ENCODE measurements at regions not wholly inside any gene's neighbourhood (a gene's known extent, or its start where the extent isn't known, plus 50 kb on each side); places are given as distances from the start of the nearest gene placed in this dataset.
A peak's percentile ranks its signal among the peaks of the same experiment; 100 is the strongest.

DNA sequence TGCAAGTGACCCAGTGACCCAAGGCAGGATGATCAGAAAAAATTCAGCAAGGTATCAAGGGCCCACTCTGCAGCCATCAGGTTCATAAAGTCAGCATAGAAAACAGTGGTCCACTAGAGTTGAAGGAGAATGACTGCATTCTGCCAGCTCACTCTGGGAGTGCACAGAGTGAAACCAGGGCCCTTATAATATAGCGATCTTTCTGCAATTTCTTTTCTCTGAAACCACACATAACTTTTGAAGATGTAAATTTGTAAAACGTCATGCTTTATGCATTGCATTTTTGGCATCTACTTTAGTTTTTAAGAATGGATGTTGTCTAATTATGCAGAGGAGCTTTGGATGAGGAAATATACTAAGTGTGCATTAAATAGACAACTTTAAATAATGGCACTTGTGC lies 225.0 kb upstream of the SMIM21 start:
- no peak for TF ChIP-seq POLR2A (IDR thresholded peaks at IDR 0.05)
- TF ChIP-seq, protein P1, sequence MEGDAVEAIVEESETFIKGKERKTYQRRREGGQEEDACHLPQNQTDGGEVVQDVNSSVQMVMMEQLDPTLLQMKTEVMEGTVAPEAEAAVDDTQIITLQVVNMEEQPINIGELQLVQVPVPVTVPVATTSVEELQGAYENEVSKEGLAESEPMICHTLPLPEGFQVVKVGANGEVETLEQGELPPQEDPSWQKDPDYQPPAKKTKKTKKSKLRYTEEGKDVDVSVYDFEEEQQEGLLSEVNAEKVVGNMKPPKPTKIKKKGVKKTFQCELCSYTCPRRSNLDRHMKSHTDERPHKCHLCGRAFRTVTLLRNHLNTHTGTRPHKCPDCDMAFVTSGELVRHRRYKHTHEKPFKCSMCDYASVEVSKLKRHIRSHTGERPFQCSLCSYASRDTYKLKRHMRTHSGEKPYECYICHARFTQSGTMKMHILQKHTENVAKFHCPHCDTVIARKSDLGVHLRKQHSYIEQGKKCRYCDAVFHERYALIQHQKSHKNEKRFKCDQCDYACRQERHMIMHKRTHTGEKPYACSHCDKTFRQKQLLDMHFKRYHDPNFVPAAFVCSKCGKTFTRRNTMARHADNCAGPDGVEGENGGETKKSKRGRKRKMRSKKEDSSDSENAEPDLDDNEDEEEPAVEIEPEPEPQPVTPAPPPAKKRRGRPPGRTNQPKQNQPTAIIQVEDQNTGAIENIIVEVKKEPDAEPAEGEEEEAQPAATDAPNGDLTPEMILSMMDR (IDR thresholded peaks at IDR 0.05), result no peak
- no peaks in the 10 kb centered on the region for H3K36me3 ChIP-seq
- DNase-seq, result no peak
- H3K9me3 ChIP-seq, result no peaks in the 10 kb centered on the region
- no peaks in the 10 kb centered on the region for H3K4me1 ChIP-seq
- H3K27me3 ChIP-seq, result no peaks in the 10 kb centered on the region
- no peak overlapping the region for H3K4me3 ChIP-seq
- no peak overlapping the region for H3K27ac ChIP-seq

GRCh38 chr18:75644871-75645270 lies 217.4 kb upstream of the SMIM21 start:
- TF ChIP-seq POLR2A (IDR thresholded peaks at IDR 0.05), result no peak
- TF ChIP-seq, protein P1 (IDR thresholded peaks at IDR 0.05), result no peak
- no peak overlapping the region for H3K27ac ChIP-seq
- no peaks in the 10 kb centered on the region for H3K27me3 ChIP-seq
- H3K4me1 ChIP-seq, result no peaks in the 10 kb centered on the region
- H3K4me3 ChIP-seq, result no peak overlapping the region
- no peak for DNase-seq
- H3K9me3 ChIP-seq, result no peaks in the 10 kb centered on the region
- no peaks in the 10 kb centered on the region for H3K36me3 ChIP-seq

DNA sequence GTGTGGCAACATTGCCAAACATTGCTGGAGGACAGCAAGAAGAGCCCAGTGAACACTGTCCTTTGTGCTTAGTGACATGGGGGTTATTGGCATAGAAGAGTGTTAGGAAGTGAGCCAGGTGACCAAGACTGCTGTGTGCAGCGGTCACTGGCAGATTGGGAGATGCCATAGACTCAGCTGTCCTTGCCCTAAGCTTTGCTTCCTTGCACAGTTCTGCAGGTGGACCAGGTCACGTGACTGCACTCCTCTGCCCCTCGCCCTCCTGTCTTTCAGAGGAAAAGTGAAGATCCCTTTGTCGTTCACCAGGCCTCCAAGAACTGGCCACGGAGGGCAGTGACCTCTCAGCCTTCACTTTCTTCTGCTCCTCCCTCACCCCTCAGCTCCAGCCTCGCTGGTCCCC lies 215.6 kb upstream of the SMIM21 start:
- no peak for TF ChIP-seq POLR2A (IDR thresholded peaks at IDR 0.05)
- TF ChIP-seq, protein P1 (IDR thresholded peaks at IDR 0.05), result no peak
- DNase-seq, result no peak
- H3K4me1 ChIP-seq, result no peaks in the 10 kb centered on the region

GRCh38 chr18:75639472-75639831 lies 211.9 kb upstream of the SMIM21 start:
- H3K27ac ChIP-seq, result peak overlapping the region in 1 of 4 donors; percentile 57

More for the DNA sequence above, 215.6 kb upstream of the SMIM21 start:
- H3K9me3 ChIP-seq, result no peaks in the 10 kb centered on the region
- H3K4me3 ChIP-seq, result no peak overlapping the region
- no peaks in the 10 kb centered on the region for H3K27me3 ChIP-seq
- H3K36me3 ChIP-seq, result no peaks in the 10 kb centered on the region
- H3K27ac ChIP-seq, result no peak overlapping the region

DNA sequence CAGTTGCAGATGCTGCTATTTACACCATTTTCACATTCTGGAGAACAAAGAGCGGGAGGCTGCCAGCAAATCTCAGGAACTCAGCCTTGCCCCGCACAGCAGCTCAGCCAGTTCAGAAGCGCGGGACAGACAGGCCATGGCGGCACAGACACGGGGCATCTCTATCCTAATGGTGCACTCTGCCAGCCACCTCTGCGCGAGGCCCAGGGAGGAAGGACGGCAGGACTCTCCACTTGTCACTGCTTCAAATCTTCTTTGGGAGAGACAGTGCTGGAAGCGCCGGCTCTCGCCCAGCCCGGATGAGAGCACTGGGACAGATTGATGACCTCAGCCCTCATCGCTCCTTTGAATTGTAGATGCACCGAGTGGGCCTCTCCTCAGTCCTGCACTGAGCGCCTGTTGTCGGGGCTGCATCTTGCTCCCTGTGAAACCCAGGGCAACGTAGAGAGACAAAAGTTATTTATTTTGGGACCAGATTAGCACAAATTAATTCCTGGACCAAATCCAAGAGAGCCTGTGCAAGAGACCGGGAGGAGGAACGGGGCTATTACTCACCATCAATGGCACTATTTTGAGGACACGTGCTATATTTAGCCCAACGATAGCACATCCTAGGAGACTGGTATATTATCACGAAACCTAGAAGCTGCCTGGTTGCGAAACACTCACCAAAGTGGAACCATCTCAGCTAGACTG lies 211.4 kb upstream of the SMIM21 start:
- Histone ChIP-seq H3K27me3 (no peaks in the 10 kb centered on the region), H3K27ac (peak overlapping the region in 1 of 4 donors; percentile 57), H3K36me3 (no peaks in the 10 kb centered on the region), H3K4me1 (no peaks in the 10 kb centered on the region), H3K4me3 (peak overlapping the region in 1 of 4 donors; percentile 19), H3K9me3 (no peaks in the 10 kb centered on the region)
- no peak for DNase-seq
- TF ChIP-seq, protein P1 (IDR thresholded peaks at IDR 0.05), result no peak

More at GRCh38 chr18:75639472-75639831, 211.9 kb upstream of the SMIM21 start:
- no peaks in the 10 kb centered on the region for H3K9me3 ChIP-seq
- DNase-seq, result no peak
- no peaks in the 10 kb centered on the region for H3K4me1 ChIP-seq
- H3K36me3 ChIP-seq, result no peaks in the 10 kb centered on the region
- H3K27me3 ChIP-seq, result no peaks in the 10 kb centered on the region
- no peak overlapping the region for H3K4me3 ChIP-seq
- no peak for TF ChIP-seq POLR2A (IDR thresholded peaks at IDR 0.05)
- TF ChIP-seq, protein P1 (IDR thresholded peaks at IDR 0.05), result no peak
